ENCODE measurements at regions not wholly inside any gene's neighbourhood (a gene's known extent, or its start where the extent isn't known, plus 50 kb on each side); places are given as distances from the start of the nearest gene placed in this dataset.

- H3K9ac ChIP-seq = no peak overlapping the region
Measured at GRCh38 chr20:12914804-12915203, 94.0 kb upstream of the SPTLC3 start.

DNA sequence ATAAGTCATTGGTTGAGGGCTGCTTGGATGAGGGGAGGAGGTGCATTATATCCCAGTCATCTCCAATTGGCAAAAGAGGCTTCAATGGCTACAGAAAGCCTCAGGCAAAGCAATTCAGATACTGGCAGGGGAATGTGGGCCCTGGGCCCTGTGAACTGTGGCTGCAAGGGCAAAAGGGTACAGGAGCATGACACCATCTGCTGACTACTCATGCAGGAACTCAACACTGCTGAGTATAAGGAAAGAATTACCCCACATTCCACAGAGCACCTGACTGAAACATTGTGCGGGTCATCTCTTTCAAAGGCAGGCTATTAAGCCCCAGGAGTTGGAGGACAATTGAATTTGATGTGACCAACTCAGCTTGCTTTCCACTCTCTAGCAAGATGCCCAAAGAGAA lies 92.1 kb upstream of the SPTLC3 start:
- H2AFZ ChIP-seq = no peak overlapping the region
- TF ChIP-seq CTCF (IDR thresholded peaks at IDR 0.05) = no peak

More at GRCh38 chr20:12914804-12915203, 94.0 kb upstream of the SPTLC3 start:
- H3K27ac ChIP-seq = no peak overlapping the region
- no peaks in the 10 kb centered on the region for H3K36me3 ChIP-seq (ENCODE audit: control insufficient read depth, insufficient read depth, low read length)
- no peak overlapping the region for H3K4me3 ChIP-seq (ENCODE audit: low read depth, low read length)
- H3K79me2 ChIP-seq = no peaks in the 10 kb centered on the region
- H3K27me3 ChIP-seq (ENCODE audit: control insufficient read depth, insufficient read depth, low read length) = no peaks in the 10 kb centered on the region
- no peaks in the 10 kb centered on the region for H3K9me3 ChIP-seq (ENCODE audit: control insufficient read depth, low read length)
- TF ChIP-seq CTCF (IDR thresholded peaks at IDR 0.05) = no peak
- H2AFZ ChIP-seq = no peak overlapping the region
- no peak overlapping the region for H3K4me2 ChIP-seq (ENCODE audit: low read length)
- H3K4me1 ChIP-seq = peaks cover 2% of the 10 kb centered on the region

DNA sequence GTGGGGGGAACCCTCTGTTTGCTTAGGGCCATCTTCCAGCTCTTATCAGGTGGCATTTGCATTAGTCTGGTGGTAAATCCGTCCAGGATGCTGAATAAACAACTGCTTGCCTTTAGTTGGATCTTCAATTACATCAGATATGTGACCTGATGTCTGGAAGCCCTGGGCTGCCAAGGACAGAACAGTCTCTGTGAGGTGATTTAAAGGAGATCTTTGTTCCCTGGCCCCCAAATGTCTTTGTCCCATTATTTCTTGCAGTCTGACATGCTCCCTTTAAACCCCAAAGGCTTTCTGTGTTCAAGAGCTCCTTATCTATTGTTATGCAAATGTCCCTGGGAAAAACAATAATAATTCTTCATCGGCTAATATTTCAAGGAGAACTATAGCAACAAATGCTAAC lies 84.6 kb upstream of the SPTLC3 start:
- Histone ChIP-seq H3K36me3 (ENCODE audit: control insufficient read depth, insufficient read depth, low read length) (no peaks in the 10 kb centered on the region), H3K4me3 (ENCODE audit: low read depth, low read length) (no peak overlapping the region), H3K79me2 (no peaks in the 10 kb centered on the region), H3K9me3 (ENCODE audit: control insufficient read depth, low read length) (no peaks in the 10 kb centered on the region), H2AFZ (no peak overlapping the region), H3K27ac (no peak overlapping the region), H3K27me3 (ENCODE audit: control insufficient read depth, insufficient read depth, low read length) (no peaks in the 10 kb centered on the region), H3K4me2 (ENCODE audit: low read length) (no peak overlapping the region), H3K4me1 (no peaks in the 10 kb centered on the region), H3K9ac (no peak overlapping the region)
- no peak for TF ChIP-seq CTCF (IDR thresholded peaks at IDR 0.05)

More for the DNA sequence above, 92.1 kb upstream of the SPTLC3 start:
- H3K4me2 ChIP-seq (ENCODE audit: low read length) = no peak overlapping the region
- no peaks in the 10 kb centered on the region for H3K79me2 ChIP-seq
- no peaks in the 10 kb centered on the region for H3K36me3 ChIP-seq (ENCODE audit: control insufficient read depth, insufficient read depth, low read length)
- H3K4me1 ChIP-seq = peaks cover 2% of the 10 kb centered on the region
- no peak overlapping the region for H3K4me3 ChIP-seq (ENCODE audit: low read depth, low read length)
- H3K27me3 ChIP-seq (ENCODE audit: control insufficient read depth, insufficient read depth, low read length) = no peaks in the 10 kb centered on the region
- no peak overlapping the region for H3K27ac ChIP-seq
- no peaks in the 10 kb centered on the region for H3K9me3 ChIP-seq (ENCODE audit: control insufficient read depth, low read length)
- no peak overlapping the region for H3K9ac ChIP-seq

DNA sequence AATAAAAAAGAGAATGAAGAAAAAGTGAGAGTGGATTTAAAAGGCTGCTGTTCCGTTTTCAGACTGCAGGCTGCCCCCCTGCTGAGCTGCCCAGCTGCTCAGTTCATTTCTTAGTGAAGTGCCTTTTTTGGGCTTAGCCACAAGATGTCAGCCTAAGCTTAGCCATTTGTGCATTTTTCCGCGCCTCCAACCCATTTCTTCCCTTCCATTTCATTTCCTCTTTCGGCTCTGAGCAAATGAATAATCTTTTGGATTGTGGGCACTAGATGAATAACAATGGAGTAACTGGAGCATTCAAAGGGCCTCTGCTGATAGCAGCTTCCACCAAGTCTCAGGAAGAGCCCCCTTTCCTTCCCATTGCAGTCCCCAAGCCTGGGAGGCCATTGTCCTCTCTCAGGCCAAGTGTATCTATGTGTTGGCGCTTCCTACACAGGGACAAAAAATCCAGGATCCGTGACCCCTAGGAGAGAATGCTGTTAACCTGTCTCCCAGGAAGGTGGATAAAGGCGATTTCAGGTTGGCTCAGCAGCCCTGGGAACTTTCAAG lies 83.5 kb upstream of the SPTLC3 start:
- no peaks in the 10 kb centered on the region for H3K79me2 ChIP-seq
- no peaks in the 10 kb centered on the region for H3K4me1 ChIP-seq
- H3K9me3 ChIP-seq (ENCODE audit: control insufficient read depth, low read length) = no peaks in the 10 kb centered on the region
- peak; percentile 85 for TF ChIP-seq CTCF (IDR thresholded peaks at IDR 0.05)
- H3K27ac ChIP-seq = no peak overlapping the region
- H3K9ac ChIP-seq = no peak overlapping the region
- no peaks in the 10 kb centered on the region for H3K27me3 ChIP-seq (ENCODE audit: control insufficient read depth, insufficient read depth, low read length)
- no peaks in the 10 kb centered on the region for H3K36me3 ChIP-seq (ENCODE audit: control insufficient read depth, insufficient read depth, low read length)
- H2AFZ ChIP-seq = peak overlapping the region; percentile 88
- H3K4me3 ChIP-seq (ENCODE audit: low read depth, low read length) = no peak overlapping the region
- H3K4me2 ChIP-seq (ENCODE audit: low read length) = no peak overlapping the region
